Fibroblast of skin of back (primary cell): ENCODE measurements at regions not wholly inside any gene's neighbourhood (a gene's known extent, or its start where the extent isn't known, plus 50 kb on each side); places are given as distances from the start of the nearest gene placed in this dataset.
"Not testable (repeated sequence)": the region's sequence is repeated elsewhere in the genome, so short reads cannot be mapped to it uniquely, and the experiment has no call there.

Experiments used
- DNase-seq: peaks from one replicate; pipeline ENCODE4 v3.0.0-alpha.2; 2013

GRCh38 chr16:48054881-48055601, 100.8 kb downstream of the ABCC12 start:
- peak; percentile 62 for DNase-seq

- DNase-seq, result peak; percentile 53
These were observed 102.4 kb downstream of the ABCC12 start for GRCh38 chr16:48053418-48053745.

- DNase-seq, result no peak
These were observed 102.9 kb downstream of the ABCC12 start for GRCh38 chr16:48052731-48053417.

- DNase-seq, result no peak
These were observed 104.9 kb downstream of the ABCC12 start for GRCh38 chr16:48050871-48051270.

- no peak for DNase-seq
These were observed 105.9 kb downstream of the ABCC12 start for GRCh38 chr16:48049847-48050246.

- no peak for DNase-seq
These were observed 108.1 kb downstream of the ABCC12 start for GRCh38 chr16:48047720-48048119.

- DNase-seq, result no peak
These were observed 108.6 kb downstream of the ABCC12 start for GRCh38 chr16:48047241-48047640.

- no peak for DNase-seq
These were observed 111.7 kb downstream of the ABCC12 start for GRCh38 chr16:48044117-48044516.

GRCh38 chr16:48041981-48042421, 113.8 kb downstream of the ABCC12 start:
- no peak for DNase-seq

GRCh38 chr16:48035142-48035541, 120.7 kb downstream of the ABCC12 start:
- no peak for DNase-seq

- no peak for DNase-seq
These were observed 124.9 kb downstream of the ABCC12 start for GRCh38 chr16:48030926-48031325.

- no peak for DNase-seq
These were observed 126.0 kb downstream of the ABCC12 start for GRCh38 chr16:48029768-48030167.

- no peak for DNase-seq
These were observed 130.4 kb downstream of the ABCC12 start for GRCh38 chr16:48025359-48025758.

GRCh38 chr16:48024042-48024441, 131.8 kb downstream of the ABCC12 start:
- DNase-seq, result no peak

GRCh38 chr16:48022496-48022895, 133.3 kb downstream of the ABCC12 start:
- DNase-seq, result no peak

- not testable (repeated sequence) for DNase-seq
These were observed 135.2 kb downstream of the ABCC12 start for GRCh38 chr16:48020617-48021016.

GRCh38 chr16:48014349-48015135, 141.3 kb downstream of the ABCC12 start:
- DNase-seq, result peak; percentile 17

- peak; percentile 12 for DNase-seq
These were observed 142.3 kb downstream of the ABCC12 start for GRCh38 chr16:48013491-48013901.

- DNase-seq, result no peak
These were observed 143.7 kb downstream of the ABCC12 start for GRCh38 chr16:48011878-48012658.

GRCh38 chr16:48011466-48011865, 144.3 kb downstream of the ABCC12 start:
- DNase-seq, result no peak

- DNase-seq, result no peak
These were observed 147.7 kb downstream of the ABCC12 start for GRCh38 chr16:48008011-48008525.

- DNase-seq, result no peak
These were observed 151.6 kb downstream of the ABCC12 start for GRCh38 chr16:48004141-48004695.
